PC-9 (cell line): ENCODE measurements at regions not wholly inside any gene's neighbourhood (a gene's known extent, or its start where the extent isn't known, plus 50 kb on each side); places are given as distances from the start of the nearest gene placed in this dataset.

Experiments
- BruUV-seq: library from RNA; stranded (reverse); fragments of 400-500 nt; replicated peaks from 2 replicates; lab custom pipeline; 2021; lab: Mats Ljungman, UMichigan
- CTCF ChIA-PET: fragments of 300-600 bp; sonication (Branson Sonifier 250); formaldehyde crosslinking; loops from one replicate; lab custom pipeline; 2022; ENCODE audit warnings: antibody characterized with exemption; lab: Charles Lee
- POLR2A ChIA-PET: fragments of 300-600 bp; sonication (Branson Sonifier 250); formaldehyde crosslinking; loops from one replicate; lab custom pipeline; 2022; ENCODE audit warnings: antibody characterized with exemption; ENCODE audit not compliant: unreplicated experiment; lab: Charles Lee
- DNase-seq, 2 experiments: peaks; one replicate each; pipeline versions ENCODE4 v3.0.0 to v3.0.0-alpha.2; 2015 to 2022; ENCODE audit warnings: mixed read lengths in 1 of 2
- H2AFZ ChIP-seq: fragments of 200-600 bp; sonication (generic); 2 replicates; pipeline ENCODE4 v1.8.1; 2017; ENCODE audit warnings: antibody characterized with exemption
- H3F3A ChIP-seq: fragments of 200-600 bp; sonication (generic); 2 replicates; pipeline ENCODE4 v1.8.1; 2017; ENCODE audit warnings: antibody characterized with exemption, mild to moderate bottlenecking, low read depth; ENCODE audit not compliant: insufficient read depth
- H3K27ac ChIP-seq: fragments of 200-600 bp; sonication (generic); 2 replicates; pipeline ENCODE4 v1.6.1; 2016; ENCODE audit warnings: mixed run types
- H3K27me3 ChIP-seq: fragments of 200-600 bp; sonication (generic); 2 replicates; pipeline ENCODE4 v1.6.1; 2016; ENCODE audit warnings: low read depth, mixed run types; ENCODE audit not compliant: insufficient read depth
- H3K36me3 ChIP-seq: fragments of 200-600 bp; sonication (generic); 2 replicates; pipeline ENCODE4 v1.6.1; 2016; ENCODE audit warnings: low read depth, mixed run types
- H3K4me1 ChIP-seq: fragments of 200-600 bp; sonication (generic); replicated peaks from 2 replicates; pipeline ENCODE4 v1.6.1; 2016; ENCODE audit warnings: mixed run types; ENCODE audit not compliant: insufficient read depth
- H3K4me2 ChIP-seq: fragments of 200-600 bp; sonication (generic); 2 replicates; pipeline ENCODE4 v1.6.1; 2017; ENCODE audit warnings: mixed run types
- H3K4me3 ChIP-seq: fragments of 200-600 bp; sonication (generic); 2 replicates; pipeline ENCODE4 v1.6.1; 2016; ENCODE audit warnings: mixed run types
- H3K79me2 ChIP-seq: fragments of 200-600 bp; sonication (generic); 2 replicates; pipeline ENCODE4 v1.6.1; 2017; ENCODE audit warnings: low read depth, mixed run types
- H3K9me2 ChIP-seq: fragments of 200-600 bp; sonication (generic); 2 replicates; pipeline ENCODE4 v1.8.1; 2017; ENCODE audit warnings: mild to moderate bottlenecking; ENCODE audit not compliant: insufficient read depth
- H3K9me3 ChIP-seq: fragments of 200-600 bp; sonication (generic); 2 replicates; pipeline ENCODE4 v1.8.1; 2016; ENCODE audit warnings: low read depth; ENCODE audit not compliant: insufficient read depth
- H4K20me1 ChIP-seq: fragments of 200-600 bp; sonication (generic); 2 replicates; pipeline ENCODE4 v1.8.1; 2017; ENCODE audit not compliant: insufficient read depth
- CTCF ChIP-seq: fragments of 200-600 bp; sonication (generic); conservative IDR thresholded peaks from 2 replicates; pipeline ENCODE4 v1.6.1; 2017; ENCODE audit warnings: mixed run types, antibody characterized with exemption, mild to moderate bottlenecking, moderate library complexity
- EZH2 ChIP-seq: fragments of 200-600 bp; sonication (generic); IDR thresholded peaks from 2 replicates; pipeline ENCODE4 v1.8.0; 2017; ENCODE audit warnings: antibody characterized with exemption, low read depth
- intact Hi-C: fragments of 100-400 bp; cut with micrococcal nuclease; formaldehyde crosslinking; loops from one replicate; pipeline ENCODE4 v1.10.0; 2022; ENCODE audit not compliant: unreplicated experiment

- Histone ChIP-seq H3F3A (no peaks in the 10 kb centered on the region), H4K20me1 (no peaks in the 10 kb centered on the region), H2AFZ (no peak overlapping the region), H3K4me3 (no peak overlapping the region), H3K9me3 (no peaks in the 10 kb centered on the region), H3K4me1 (no peaks in the 10 kb centered on the region), H3K27me3 (no peaks in the 10 kb centered on the region), H3K9me2 (no peaks in the 10 kb centered on the region), H3K27ac (no peak overlapping the region), H3K4me2 (no peak overlapping the region), H3K79me2 (no peaks in the 10 kb centered on the region), H3K36me3 (no peaks in the 10 kb centered on the region)
- BruUV-seq, result no TSS peak
- no peak for DNase-seq
- CTCF ChIA-PET, result no interaction called here
- POLR2A ChIA-PET, result no interaction called here
- TF ChIP-seq EZH2 (no peak), CTCF (no peak)
- intact Hi-C loops, result no loop called here
Measured at GRCh38 chr18:60506190-60506589, 133.6 kb upstream of the MC4R start.

- Histone ChIP-seq H3K4me3 (no peak overlapping the region), H3K27ac (no peak overlapping the region), H2AFZ (no peak overlapping the region), H3K4me1 (no peaks in the 10 kb centered on the region), H3K27me3 (no peaks in the 10 kb centered on the region), H3K4me2 (no peak overlapping the region), H3K9me3 (no peaks in the 10 kb centered on the region), H3K79me2 (no peaks in the 10 kb centered on the region), H3K9me2 (no peaks in the 10 kb centered on the region), H4K20me1 (no peaks in the 10 kb centered on the region), H3K36me3 (no peaks in the 10 kb centered on the region), H3F3A (no peaks in the 10 kb centered on the region)
- intact Hi-C loops, result no loop called here
- no TSS peak for BruUV-seq
- TF ChIP-seq EZH2 (no peak), CTCF (no peak)
- ChIA-PET POLR2A (no interaction called here), CTCF (no interaction called here)
- no peak for DNase-seq
Measured at GRCh38 chr18:60506682-60507081, 134.1 kb upstream of the MC4R start.

GRCh38 chr18:60508108-60508507, 135.5 kb upstream of the MC4R start:
- H3K79me2 ChIP-seq, result no peaks in the 10 kb centered on the region
- BruUV-seq, result no TSS peak

More at GRCh38 chr18:60508108-60508507, 135.5 kb upstream of the MC4R start:
- no peak for TF ChIP-seq EZH2
- no peak for TF ChIP-seq CTCF
- Histone ChIP-seq H3K9me3 (no peaks in the 10 kb centered on the region), H3K9me2 (no peaks in the 10 kb centered on the region), H3K4me1 (no peaks in the 10 kb centered on the region), H3K4me3 (no peak overlapping the region), H4K20me1 (no peaks in the 10 kb centered on the region), H3K27me3 (no peaks in the 10 kb centered on the region), H3K36me3 (no peaks in the 10 kb centered on the region), H2AFZ (no peak overlapping the region), H3K27ac (no peak overlapping the region), H3K4me2 (no peak overlapping the region), H3F3A (no peaks in the 10 kb centered on the region)
- no peak for DNase-seq
- intact Hi-C loops, result no loop called here
- ChIA-PET CTCF (no interaction called here), POLR2A (no interaction called here)
